Naive B cell (primary cell): ENCODE measurements at regions not wholly inside any gene's neighbourhood (a gene's known extent, or its start where the extent isn't known, plus 50 kb on each side); places are given as distances from the start of the nearest gene placed in this dataset.
A peak's percentile ranks its signal among the peaks of the same experiment; 100 is the strongest.

ENCODE experiments used
- ATAC-seq, 2 donors: fragments of 150-1000 bp; cut with Tn5 transposase; 2 replicates each; pipeline ENCODE4 v1.10.0; 2021; ENCODE audit warnings: low read depth in 2 of 2, mild to moderate bottlenecking in 2 of 2, moderate library complexity in 2 of 2
- DNase-seq: peaks from one replicate; pipeline ENCODE4 v3.0.0; 2022
- H3K27ac Mint-ChIP-seq, 6 donors: one replicate each; pipeline ENCODE4 v1.8.0; 2020 to 2022; ENCODE audit warnings: mild to moderate bottlenecking in 6 of 6, mixed read lengths in 6 of 6, moderate library complexity in 5 of 6, inconsistent platforms in 2 of 6
- H3K27me3 Mint-ChIP-seq, 3 donors: one replicate each; pipeline ENCODE4 v1.8.0; 2021 to 2022; ENCODE audit warnings: mixed read lengths in 3 of 3, mild to moderate bottlenecking in 1 of 3
- H3K36me3 Mint-ChIP-seq, 2 donors: one replicate each; pipeline ENCODE4 v1.8.0; 2020 to 2022; ENCODE audit warnings: mixed read lengths in 2 of 2, inconsistent platforms in 1 of 2, mild to moderate bottlenecking in 1 of 2
- H3K4me1 Mint-ChIP-seq, 3 donors: one replicate each; pipeline ENCODE4 v1.8.0; 2020 to 2022; ENCODE audit warnings: mixed read lengths in 3 of 3, inconsistent platforms in 1 of 3, mild to moderate bottlenecking in 1 of 3, moderate library complexity in 1 of 3
- H3K4me3 Mint-ChIP-seq, 8 donors: one replicate each; pipeline ENCODE4 v1.8.0; 2020 to 2022; ENCODE audit warnings: mild to moderate bottlenecking in 8 of 8, mixed read lengths in 8 of 8, moderate library complexity in 8 of 8, inconsistent platforms in 2 of 8
- H3K9me3 Mint-ChIP-seq, 7 donors: one replicate each; pipeline ENCODE4 v1.8.0; 2020 to 2022; ENCODE audit warnings: mixed read lengths in 7 of 7, mild to moderate bottlenecking in 5 of 7, inconsistent platforms in 2 of 7, moderate library complexity in 1 of 7

DNA sequence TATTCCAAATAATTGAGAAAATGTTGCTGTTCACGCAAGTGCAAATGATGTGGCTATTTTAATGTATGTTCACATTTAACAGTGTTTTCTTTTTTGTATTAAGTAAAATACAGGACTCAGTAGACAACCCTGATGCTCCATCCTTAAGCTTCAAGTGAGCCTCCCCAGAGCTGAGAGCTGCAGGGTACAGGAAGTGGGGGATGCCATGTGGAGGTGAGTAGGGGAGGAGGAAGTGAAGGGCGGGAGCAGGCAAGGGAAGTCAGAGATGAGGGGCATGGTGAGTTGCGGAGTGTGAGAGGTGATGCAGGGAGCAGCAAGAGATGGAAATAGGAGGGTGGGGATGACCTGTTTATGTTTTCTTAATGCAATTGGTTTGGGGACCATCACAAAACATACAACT lies 711.0 kb downstream of the UQCRFS1 start:
- Mint-ChIP-seq H3K4me3 (no peak overlapping the region), H3K36me3 (no peaks in the 10 kb centered on the region), H3K27ac (no peak overlapping the region), H3K9me3 (peaks cover 0 to 2% (median 0%) of the 10 kb centered on the region in 7 donors), H3K27me3 (no peaks in the 10 kb centered on the region), H3K4me1 (peaks cover 0 to 5% (median 4%) of the 10 kb centered on the region in 3 donors)
- DNase-seq (no peak), ATAC-seq (no peak)

DNA sequence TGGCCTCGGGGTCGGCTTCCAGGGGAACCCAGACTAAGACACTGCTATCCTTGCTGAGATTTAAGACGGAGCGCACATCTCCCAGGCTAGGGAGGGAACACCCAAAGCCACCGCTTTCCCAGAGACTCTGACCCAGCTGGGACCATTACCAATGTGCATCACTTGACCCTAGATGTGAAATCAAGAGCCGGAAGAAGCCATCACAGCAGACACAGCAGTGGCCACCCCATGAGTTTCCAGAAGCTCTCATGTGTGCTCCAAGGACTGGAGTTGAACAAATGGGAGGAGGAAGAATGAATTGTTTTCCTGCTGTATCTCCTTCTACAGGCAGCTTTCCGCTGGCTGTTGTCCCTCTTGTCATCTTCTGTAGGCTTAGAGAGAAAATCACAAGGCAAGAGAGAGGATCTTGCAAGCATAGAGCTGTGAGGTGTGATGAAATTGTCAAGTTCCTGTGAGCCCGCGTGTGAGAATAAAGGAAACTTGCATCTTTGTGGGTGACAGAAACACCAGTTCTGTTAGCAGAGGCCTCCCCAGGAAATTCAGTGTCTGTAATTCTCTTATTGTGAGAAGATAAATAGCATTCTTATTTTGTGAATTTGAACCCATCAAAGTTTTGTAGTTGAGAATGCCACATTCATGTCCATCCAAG lies 711.8 kb downstream of the UQCRFS1 start:
- no peak for DNase-seq

DNA sequence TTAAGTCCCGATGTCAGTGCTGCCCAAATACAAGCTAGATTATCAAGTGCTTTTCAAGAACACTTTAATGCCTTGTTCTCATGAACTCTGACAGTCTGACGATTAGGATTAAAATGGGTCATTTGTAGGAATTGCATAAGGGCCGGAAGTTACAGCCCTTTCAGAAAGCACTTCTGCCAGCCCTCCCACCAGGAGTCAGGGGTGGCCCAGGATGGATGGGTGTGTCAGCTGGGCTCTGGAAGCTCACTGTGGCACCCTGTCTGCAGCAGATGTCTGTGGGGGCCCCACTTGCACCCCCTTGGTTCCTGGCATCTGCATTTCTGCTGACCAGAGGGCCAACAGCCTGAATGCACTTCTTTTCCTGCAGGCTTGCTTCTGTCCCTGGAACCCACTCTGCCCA lies 712.7 kb downstream of the UQCRFS1 start:
- ATAC-seq: no peak
- Mint-ChIP-seq H3K36me3 (no peaks in the 10 kb centered on the region), H3K27ac (no peak overlapping the region), H3K27me3 (no peaks in the 10 kb centered on the region), H3K9me3 (peaks cover 0 to 2% (median 0%) of the 10 kb centered on the region in 7 donors), H3K4me1 (peaks cover 0 to 5% (median 4%) of the 10 kb centered on the region in 3 donors), H3K4me3 (no peak overlapping the region)
- DNase-seq: no peak

More for the DNA sequence above, 711.8 kb downstream of the UQCRFS1 start:
- Mint-ChIP-seq H3K4me3 (no peak overlapping the region), H3K27me3 (no peaks in the 10 kb centered on the region), H3K4me1 (peaks cover 0 to 5% (median 4%) of the 10 kb centered on the region in 3 donors), H3K36me3 (no peaks in the 10 kb centered on the region), H3K27ac (peak overlapping the region in 1 of 6 donors; percentile 61), H3K9me3 (peaks cover 0 to 2% (median 0%) of the 10 kb centered on the region in 7 donors)
- no peak for ATAC-seq

DNA sequence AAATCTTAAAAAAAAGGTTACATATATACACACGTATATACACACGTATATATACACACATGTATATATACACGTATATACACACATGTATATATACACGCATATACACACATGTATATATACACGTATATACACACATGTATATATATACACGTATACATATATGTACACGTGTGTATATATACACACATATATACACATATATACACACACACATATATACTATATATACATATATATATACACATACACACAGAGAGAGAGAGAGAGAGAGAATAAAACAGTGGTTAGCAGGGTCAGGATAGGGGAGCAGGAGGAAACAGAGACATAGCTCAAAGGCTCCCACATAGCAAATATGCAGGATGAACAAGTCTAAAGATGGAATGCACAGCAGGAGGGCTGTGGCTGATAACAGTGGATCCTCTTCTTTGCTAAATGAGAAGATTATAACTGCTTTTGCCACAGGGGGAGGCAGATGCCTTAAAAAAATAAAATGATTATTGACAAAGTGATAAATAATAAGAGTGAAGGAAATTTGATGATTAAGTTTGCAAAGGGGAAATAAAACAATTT lies 714.5 kb downstream of the UQCRFS1 start:
- DNase-seq (no peak), ATAC-seq (no peak)
- peaks cover 0 to 5% (median 4%) of the 10 kb centered on the region in 3 donors for H3K4me1 Mint-ChIP-seq
- no peaks in the 10 kb centered on the region for H3K36me3 Mint-ChIP-seq
- H3K4me3 Mint-ChIP-seq: no peak overlapping the region
- H3K27ac Mint-ChIP-seq: no peak overlapping the region
- no peaks in the 10 kb centered on the region for H3K27me3 Mint-ChIP-seq
- no peaks in the 10 kb centered on the region for H3K9me3 Mint-ChIP-seq

DNA sequence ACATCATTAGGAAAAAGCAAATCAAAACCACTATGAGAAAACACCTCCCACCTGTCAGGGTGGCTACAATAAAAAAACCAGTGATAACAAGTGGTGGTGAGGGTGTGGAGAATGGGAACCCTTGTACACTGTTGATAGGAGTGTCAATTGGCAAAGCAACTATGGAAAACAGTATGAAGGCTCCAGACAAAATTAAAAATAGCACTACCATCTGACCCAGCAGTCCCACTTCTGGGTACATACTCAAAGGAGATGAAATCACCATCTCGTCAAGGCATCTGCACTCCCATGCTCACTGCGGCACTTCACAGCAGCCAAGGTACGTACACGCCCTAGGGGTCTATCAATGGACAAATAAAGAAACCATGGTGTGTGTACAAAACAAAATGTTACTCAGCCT lies 715.1 kb downstream of the UQCRFS1 start:
- ATAC-seq: no peak
- DNase-seq: no peak
- Mint-ChIP-seq H3K36me3 (no peaks in the 10 kb centered on the region), H3K4me1 (peaks cover 0 to 5% (median 4%) of the 10 kb centered on the region in 3 donors), H3K9me3 (no peaks in the 10 kb centered on the region), H3K27me3 (no peaks in the 10 kb centered on the region), H3K27ac (no peak overlapping the region), H3K4me3 (no peak overlapping the region)

DNA sequence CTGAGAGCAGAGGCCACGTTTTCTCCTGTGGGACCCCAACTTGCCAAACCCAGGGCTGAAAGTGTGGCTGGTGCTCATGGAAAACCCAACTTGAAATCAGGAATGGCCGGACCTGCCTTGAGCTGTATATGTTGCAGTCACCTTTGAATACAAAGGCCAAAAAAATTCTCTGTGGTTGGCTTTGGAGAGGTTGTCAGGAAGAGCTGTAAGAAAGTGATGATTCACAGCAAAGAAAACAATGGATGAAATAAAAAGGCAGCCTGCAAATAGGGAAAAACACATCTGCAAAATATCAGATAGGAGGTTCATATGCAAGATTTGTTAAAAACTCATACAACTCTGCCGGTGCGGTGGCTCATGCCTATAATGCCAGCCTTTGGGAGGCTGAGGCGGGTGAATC lies 715.8 kb downstream of the UQCRFS1 start:
- Mint-ChIP-seq H3K9me3 (no peaks in the 10 kb centered on the region), H3K27ac (no peak overlapping the region), H3K4me1 (peaks cover 0 to 4% (median 3%) of the 10 kb centered on the region in 3 donors), H3K4me3 (no peak overlapping the region), H3K27me3 (no peaks in the 10 kb centered on the region), H3K36me3 (no peaks in the 10 kb centered on the region)
- DNase-seq (no peak), ATAC-seq (no peak)

DNA sequence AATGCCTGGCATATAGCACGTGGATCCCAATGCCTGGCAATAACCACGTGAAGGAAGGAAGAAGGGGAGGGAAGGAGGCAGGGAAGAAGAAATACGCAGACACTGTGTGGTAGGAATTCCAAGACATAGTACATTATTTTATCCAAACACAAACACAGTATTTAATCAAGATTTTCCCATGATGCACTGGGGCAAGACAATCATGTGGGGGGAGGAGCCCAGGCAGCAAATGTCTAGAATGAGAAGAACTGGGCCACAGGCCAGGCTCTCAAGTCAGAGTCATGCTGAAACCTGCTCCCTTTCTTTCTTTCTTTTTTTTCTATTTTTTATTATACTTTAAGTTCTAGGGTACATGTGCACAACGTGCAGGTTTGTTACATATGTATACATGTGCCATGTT lies 717.9 kb downstream of the UQCRFS1 start:
- ATAC-seq (no peak), DNase-seq (no peak)
- Mint-ChIP-seq H3K4me3 (no peak overlapping the region), H3K27ac (no peak overlapping the region), H3K27me3 (no peaks in the 10 kb centered on the region), H3K36me3 (no peaks in the 10 kb centered on the region), H3K4me1 (no peaks in the 10 kb centered on the region), H3K9me3 (no peaks in the 10 kb centered on the region)

DNA sequence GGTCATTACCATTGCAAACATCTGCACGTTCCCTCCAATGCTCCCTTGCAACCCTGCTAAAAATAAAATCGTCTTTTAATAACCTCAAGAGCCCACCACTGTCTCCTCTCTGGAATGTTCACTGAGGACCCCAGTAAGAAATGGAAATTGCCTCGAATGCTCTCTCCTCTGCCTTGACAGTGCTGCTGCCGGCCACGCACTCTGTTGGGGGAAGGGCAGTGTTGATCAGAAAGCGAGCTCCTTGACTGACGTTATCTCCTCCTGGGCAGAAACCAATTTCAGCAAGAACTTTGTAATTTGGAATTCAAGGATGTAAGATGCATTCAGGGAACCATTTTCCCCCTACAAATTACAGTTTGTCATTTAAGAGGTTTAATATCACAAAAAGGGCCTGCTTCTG lies 718.5 kb downstream of the UQCRFS1 start:
- no peaks in the 10 kb centered on the region for H3K4me1 Mint-ChIP-seq
- DNase-seq (no peak), ATAC-seq (no peak)
- H3K9me3 Mint-ChIP-seq: no peaks in the 10 kb centered on the region
- no peaks in the 10 kb centered on the region for H3K27me3 Mint-ChIP-seq
- no peak overlapping the region for H3K4me3 Mint-ChIP-seq
- H3K36me3 Mint-ChIP-seq: no peaks in the 10 kb centered on the region
- no peak overlapping the region for H3K27ac Mint-ChIP-seq

DNA sequence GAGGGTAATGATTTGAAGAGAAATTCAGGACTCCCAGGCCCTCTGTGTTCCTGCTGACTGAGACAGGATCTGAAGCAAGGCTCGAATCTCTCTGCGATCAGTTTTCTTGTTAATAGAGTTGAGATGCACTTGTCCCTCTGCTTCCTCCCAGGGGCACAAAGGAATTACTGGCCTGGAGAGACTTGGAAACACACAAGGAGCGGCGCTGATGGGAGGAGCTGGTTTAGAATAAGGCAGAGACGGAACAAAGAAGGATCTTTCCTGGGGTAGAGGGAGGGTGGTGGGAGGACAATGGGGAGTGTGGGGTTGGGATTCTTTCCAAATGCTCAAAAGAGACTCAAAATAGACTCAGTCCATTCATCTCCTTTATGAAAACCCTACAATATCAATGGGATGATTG lies 719.1 kb downstream of the UQCRFS1 start:
- Mint-ChIP-seq H3K36me3 (no peaks in the 10 kb centered on the region), H3K27ac (no peak overlapping the region), H3K9me3 (no peaks in the 10 kb centered on the region), H3K4me3 (no peak overlapping the region), H3K27me3 (no peaks in the 10 kb centered on the region), H3K4me1 (no peaks in the 10 kb centered on the region)
- ATAC-seq: no peak
- no peak for DNase-seq

DNA sequence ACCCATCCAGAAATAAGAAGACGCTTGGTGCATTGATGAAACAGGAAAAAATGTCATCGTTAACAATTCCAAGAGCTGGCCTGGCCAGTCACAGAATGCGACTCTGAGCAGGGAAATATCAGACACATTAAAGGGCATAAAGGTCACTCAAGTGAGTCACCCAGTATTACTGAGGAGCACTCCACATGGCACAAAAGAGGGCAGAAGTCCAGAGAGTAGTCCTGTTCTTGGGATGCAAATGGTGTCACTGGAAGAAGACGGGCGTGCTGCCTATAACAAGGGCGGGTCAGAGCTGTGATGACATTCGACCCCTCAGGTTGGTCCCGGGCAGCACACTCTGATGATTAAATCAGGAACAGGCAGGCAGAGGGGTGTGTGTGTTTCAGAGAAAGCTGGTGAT lies 720.3 kb downstream of the UQCRFS1 start:
- no peaks in the 10 kb centered on the region for H3K36me3 Mint-ChIP-seq
- DNase-seq (no peak), ATAC-seq (no peak)
- peaks cover 3 to 12% (median 7%) of the 10 kb centered on the region in 3 donors for H3K4me1 Mint-ChIP-seq
- no peak overlapping the region for H3K27ac Mint-ChIP-seq
- H3K4me3 Mint-ChIP-seq: no peak overlapping the region
- no peaks in the 10 kb centered on the region for H3K9me3 Mint-ChIP-seq
- H3K27me3 Mint-ChIP-seq: no peaks in the 10 kb centered on the region

DNA sequence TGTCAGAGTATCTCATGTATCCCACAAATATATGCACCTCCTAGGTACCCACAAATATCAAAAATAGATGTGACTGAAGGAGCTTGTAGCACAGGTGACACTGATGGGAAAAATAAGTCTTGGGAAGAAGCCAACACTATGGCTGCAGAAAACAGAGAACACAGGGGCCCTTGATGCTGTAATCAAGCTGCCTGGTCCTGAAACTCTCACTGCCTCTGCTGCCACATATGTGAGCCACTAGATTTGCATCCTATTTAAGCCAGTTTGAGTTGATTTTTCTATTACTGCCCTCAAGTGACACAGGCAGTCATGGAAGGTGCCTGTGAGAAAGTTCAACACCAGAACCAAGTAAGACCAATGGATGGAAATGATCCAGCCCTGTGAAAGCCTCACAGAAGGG lies 720.8 kb downstream of the UQCRFS1 start:
- Mint-ChIP-seq H3K4me1 (peaks cover 6 to 16% (median 9%) of the 10 kb centered on the region in 3 donors), H3K9me3 (peaks cover 0 to 2% (median 0%) of the 10 kb centered on the region in 7 donors), H3K27me3 (no peaks in the 10 kb centered on the region), H3K4me3 (no peak overlapping the region), H3K36me3 (no peaks in the 10 kb centered on the region), H3K27ac (no peak overlapping the region)
- no peak for DNase-seq
- no peak for ATAC-seq

DNA sequence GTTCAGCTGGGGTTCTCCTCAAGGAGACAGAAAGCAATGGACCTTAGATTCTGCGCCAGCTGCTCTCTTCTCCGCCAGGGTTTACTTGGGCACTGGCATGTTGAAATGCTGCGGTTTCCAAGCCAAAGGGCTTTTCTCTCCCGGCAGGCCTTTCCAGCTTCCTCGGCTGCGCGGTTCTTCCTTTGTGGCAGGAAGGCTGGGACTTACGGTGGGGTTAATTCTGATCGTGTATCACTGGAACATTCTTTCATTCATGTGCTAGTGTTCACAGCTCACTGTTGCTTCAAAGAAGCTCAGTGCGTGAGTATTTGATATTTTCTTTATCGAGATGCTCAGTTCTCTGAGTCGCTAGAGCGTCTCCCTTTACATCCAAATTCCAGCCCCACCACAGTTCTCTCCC lies 723.2 kb downstream of the UQCRFS1 start:
- Mint-ChIP-seq H3K27ac (no peak overlapping the region), H3K27me3 (no peaks in the 10 kb centered on the region), H3K36me3 (no peaks in the 10 kb centered on the region), H3K4me3 (no peak overlapping the region), H3K9me3 (peaks cover 0 to 2% (median 0%) of the 10 kb centered on the region in 7 donors), H3K4me1 (peaks cover 11 to 26% (median 13%) of the 10 kb centered on the region in 3 donors)
- DNase-seq (no peak), ATAC-seq (no peak)

DNA sequence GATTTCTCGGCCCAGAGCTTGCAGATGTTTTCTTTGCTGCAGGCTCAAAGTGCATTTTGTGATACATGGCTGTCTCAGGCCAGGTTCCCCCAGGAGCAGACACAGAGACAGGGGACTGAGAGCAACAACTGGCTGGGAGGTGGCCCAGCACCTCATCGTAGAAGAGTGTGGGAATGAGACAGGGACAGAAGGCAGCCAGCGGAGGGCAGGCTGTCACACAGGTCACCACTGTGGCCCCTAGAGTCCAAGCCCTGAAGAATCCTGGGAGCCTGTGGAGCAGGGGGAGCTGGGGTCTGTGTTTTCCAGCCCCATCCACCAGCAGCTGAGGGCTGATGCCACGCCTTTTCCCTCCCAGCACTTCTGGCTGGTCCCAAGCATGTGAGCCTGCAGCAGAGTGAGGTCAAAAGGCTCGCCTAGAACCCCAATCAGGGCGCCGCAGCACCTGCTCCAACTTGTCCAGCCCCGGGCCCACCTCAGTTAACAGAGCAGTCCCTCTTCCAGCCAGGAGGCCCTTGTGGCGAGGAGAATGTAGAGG lies 723.8 kb downstream of the UQCRFS1 start:
- peak overlapping the region in 1 of 6 donors; percentile 42 for H3K27ac Mint-ChIP-seq
- peaks cover 11 to 26% (median 13%) of the 10 kb centered on the region in 3 donors for H3K4me1 Mint-ChIP-seq
- no peak for ATAC-seq
- no peak overlapping the region for H3K4me3 Mint-ChIP-seq
- H3K27me3 Mint-ChIP-seq: no peaks in the 10 kb centered on the region
- peaks cover 0 to 2% (median 0%) of the 10 kb centered on the region in 7 donors for H3K9me3 Mint-ChIP-seq
- H3K36me3 Mint-ChIP-seq: no peaks in the 10 kb centered on the region
- DNase-seq: no peak

DNA sequence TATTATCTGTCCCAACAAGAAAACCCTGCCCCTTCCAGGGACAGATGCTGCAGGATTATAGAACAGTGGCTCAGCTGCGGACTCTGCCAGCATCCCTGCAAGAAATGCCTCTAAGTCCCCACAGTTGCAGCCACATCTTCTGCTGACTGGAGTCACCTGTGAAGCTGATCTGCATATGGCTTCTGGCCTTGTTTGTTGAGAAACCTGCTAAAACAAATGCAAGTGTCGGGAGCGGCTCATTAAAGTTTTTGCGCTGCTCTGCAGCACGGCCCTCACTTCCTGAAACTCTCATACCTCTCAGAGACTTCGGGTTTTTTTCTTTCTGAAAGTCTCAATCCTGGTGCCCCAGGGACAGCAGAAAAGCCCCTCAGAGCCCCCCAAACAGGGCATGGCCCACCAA lies 725.0 kb downstream of the UQCRFS1 start:
- peaks cover 13 to 31% (median 14%) of the 10 kb centered on the region in 3 donors for H3K4me1 Mint-ChIP-seq
- H3K4me3 Mint-ChIP-seq: peak overlapping the region in 3 of 8 donors; percentile 5 to 45 (median 36)
- peak overlapping the region in 2 of 6 donors; percentile 52 to 89 for H3K27ac Mint-ChIP-seq
- no peaks in the 10 kb centered on the region for H3K36me3 Mint-ChIP-seq
- no peaks in the 10 kb centered on the region for H3K27me3 Mint-ChIP-seq
- ATAC-seq (no peak), DNase-seq (no peak)
- H3K9me3 Mint-ChIP-seq: peaks cover 0 to 5% (median 0%) of the 10 kb centered on the region in 7 donors
